ENCODE measurements at regions not wholly inside any gene's neighbourhood (a gene's known extent, or its start where the extent isn't known, plus 50 kb on each side); places are given as distances from the start of the nearest gene placed in this dataset.

GRCh38 chr16:79480929-79481328 is 119.6 kb downstream of the MAF start:
- no peak for TF ChIP-seq POLR2A (IDR thresholded peaks at IDR 0.05; ENCODE audit: control extremely low read depth in 1 of 2, low read depth in 2 of 2, low read length in 2 of 2)
- TF ChIP-seq CREB1 (IDR thresholded peaks at IDR 0.05), result no peak
- TF ChIP-seq, protein P1, sequence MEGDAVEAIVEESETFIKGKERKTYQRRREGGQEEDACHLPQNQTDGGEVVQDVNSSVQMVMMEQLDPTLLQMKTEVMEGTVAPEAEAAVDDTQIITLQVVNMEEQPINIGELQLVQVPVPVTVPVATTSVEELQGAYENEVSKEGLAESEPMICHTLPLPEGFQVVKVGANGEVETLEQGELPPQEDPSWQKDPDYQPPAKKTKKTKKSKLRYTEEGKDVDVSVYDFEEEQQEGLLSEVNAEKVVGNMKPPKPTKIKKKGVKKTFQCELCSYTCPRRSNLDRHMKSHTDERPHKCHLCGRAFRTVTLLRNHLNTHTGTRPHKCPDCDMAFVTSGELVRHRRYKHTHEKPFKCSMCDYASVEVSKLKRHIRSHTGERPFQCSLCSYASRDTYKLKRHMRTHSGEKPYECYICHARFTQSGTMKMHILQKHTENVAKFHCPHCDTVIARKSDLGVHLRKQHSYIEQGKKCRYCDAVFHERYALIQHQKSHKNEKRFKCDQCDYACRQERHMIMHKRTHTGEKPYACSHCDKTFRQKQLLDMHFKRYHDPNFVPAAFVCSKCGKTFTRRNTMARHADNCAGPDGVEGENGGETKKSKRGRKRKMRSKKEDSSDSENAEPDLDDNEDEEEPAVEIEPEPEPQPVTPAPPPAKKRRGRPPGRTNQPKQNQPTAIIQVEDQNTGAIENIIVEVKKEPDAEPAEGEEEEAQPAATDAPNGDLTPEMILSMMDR (IDR thresholded peaks at IDR 0.05; ENCODE audit: control extremely low read depth in 1 of 3, insufficient read depth in 1 of 3, low read depth in 1 of 3, low read length in 3 of 3), result no peak
- no peak for TF ChIP-seq ASH2L (IDR thresholded peaks at IDR 0.05; ENCODE audit: low read length)
- TF ChIP-seq ATF2 (IDR thresholded peaks at IDR 0.05; ENCODE audit: low read length), result no peak

Measured in H1 (cell line).